Activated naive CD4-positive, alpha-beta T cell treated with anti-CD3 and anti-CD28 coated beads, Interleukin-2, amount 50 U/mL, for 72 hours (primary cell): ENCODE measurements at regions not wholly inside any gene's neighbourhood (a gene's known extent, or its start where the extent isn't known, plus 50 kb on each side); places are given as distances from the start of the nearest gene placed in this dataset.
"Not testable (repeated sequence)": the region's sequence is repeated elsewhere in the genome, so short reads cannot be mapped to it uniquely, and the experiment has no call there.

ENCODE experiments used
- ATAC-seq, 2 donors: fragments of 150-1000 bp; cut with Tn5 transposase; 2 replicates each; pipeline ENCODE4 v1.10.0; 2021; ENCODE audit warnings: mild to moderate bottlenecking in 2 of 2, moderate library complexity in 2 of 2
- DNase-seq, 2 donors: peaks; one replicate each; pipeline ENCODE4 v3.0.0; 2021 to 2022; ENCODE audit warnings: low spot score in 2 of 2
- H3K27ac Mint-ChIP-seq, 2 donors: one replicate each; pipeline ENCODE4 v1.8.0; 2022; ENCODE audit warnings: mild to moderate bottlenecking in 2 of 2, mixed read lengths in 2 of 2
- H3K36me3 Mint-ChIP-seq, 2 donors: one replicate each; pipeline ENCODE4 v1.8.0; 2022; ENCODE audit warnings: mixed read lengths in 2 of 2
- H3K9me3 Mint-ChIP-seq, 2 donors: one replicate each; pipeline ENCODE4 v1.8.0; 2022; ENCODE audit warnings: mixed read lengths in 2 of 2

DNA sequence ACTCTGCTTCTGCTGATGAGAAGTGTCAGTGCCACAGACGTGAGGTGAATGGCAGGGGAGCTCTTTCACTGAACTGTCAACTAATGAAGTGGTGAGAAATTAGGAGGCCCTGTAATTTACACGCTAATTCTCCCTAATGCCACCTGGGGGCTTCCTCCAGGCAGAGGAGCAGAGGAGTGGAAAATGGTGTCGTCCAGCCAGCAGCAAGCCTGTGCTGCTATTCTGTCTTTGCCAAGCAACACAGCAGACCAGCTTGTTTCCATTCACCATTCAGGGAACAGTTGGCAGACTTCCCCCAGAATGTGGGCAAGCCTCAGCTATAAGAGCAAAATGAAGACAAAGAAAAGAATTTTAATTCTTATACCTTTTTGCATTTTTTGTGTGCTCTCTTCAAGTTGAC, 245.2 kb upstream of the TET2 start:
- Mint-ChIP-seq H3K36me3 (peaks cover 8 to 14% of the 10 kb centered on the region in 2 donors), H3K9me3 (peaks cover 10 to 12% of the 10 kb centered on the region in 2 donors), H3K27ac (no peak overlapping the region)
- DNase-seq (no peak), ATAC-seq (no peak)

DNA sequence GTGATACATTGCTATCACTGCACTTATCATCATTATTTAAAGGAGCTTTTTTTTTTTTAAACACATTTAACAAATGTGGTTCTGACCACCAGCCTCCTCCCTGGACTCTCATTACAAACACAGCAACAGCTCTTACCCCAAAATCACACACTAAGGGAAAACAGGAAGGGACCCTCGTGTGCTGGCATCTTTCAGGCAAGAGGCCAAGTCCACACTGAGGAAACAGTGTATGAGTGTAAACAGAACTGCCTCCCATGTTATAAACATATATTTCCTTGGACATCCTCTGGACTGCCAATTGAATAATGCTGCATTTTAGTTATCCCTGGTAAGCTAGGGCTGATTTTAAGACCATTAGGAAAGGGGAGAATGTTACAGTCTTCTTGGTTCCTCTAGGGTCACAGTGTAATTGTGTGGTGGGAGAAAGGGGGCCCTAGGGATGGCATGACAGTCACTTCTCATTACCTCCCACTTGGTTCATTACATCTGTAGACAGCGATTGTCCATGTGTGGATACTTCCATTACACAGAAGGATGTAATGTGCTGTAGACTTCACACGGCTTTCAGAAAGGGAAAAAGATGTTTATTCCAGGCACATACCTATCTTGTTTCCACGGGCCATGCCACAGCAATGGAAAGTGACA, 244.6 kb upstream of the TET2 start:
- Mint-ChIP-seq H3K36me3 (peaks cover 8 to 14% of the 10 kb centered on the region in 2 donors), H3K27ac (no peak overlapping the region), H3K9me3 (peaks cover 10 to 12% of the 10 kb centered on the region in 2 donors)
- DNase-seq: no peak
- no peak for ATAC-seq

DNA sequence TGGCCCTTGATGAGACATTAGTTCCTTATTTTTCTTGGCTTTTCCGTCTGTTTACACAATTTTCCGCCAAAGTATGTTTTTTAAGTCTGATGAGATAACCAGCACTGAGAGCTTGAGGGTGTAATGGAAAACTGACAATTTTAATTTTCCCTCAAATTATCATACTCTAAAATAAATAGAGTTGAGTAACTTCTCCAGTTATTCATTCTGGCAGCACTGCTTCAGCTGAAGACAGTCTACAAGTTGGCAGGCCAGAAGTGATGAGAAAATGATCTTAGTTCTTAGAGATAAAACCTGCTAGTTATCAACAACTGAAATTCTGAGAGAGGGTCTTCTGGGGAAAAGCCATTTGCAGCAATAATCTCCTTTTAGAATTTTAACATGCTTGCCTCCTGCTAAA, 241.6 kb upstream of the TET2 start:
- Mint-ChIP-seq H3K27ac (no peak overlapping the region), H3K9me3 (no peaks in the 10 kb centered on the region), H3K36me3 (no peaks in the 10 kb centered on the region)
- ATAC-seq (no peak), DNase-seq (no peak)

DNA sequence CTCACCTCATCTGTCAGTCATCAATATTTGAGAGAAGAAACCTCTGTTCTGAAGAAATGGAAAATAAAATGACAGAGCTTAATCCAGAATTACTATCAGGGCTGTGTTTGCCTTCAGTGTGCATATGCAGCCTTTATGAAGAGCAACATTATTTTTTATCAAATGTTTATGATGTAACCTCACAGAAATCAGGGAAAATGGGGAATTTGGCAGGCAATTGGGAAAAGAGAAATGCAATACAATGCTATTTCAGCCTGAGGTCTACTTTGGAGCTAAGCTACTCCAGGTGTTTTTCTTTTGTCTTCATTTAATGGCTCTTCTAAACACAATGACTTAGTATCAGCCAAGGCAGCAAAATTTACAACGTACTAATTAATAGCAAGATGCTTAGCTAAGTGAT, 241.1 kb upstream of the TET2 start:
- H3K9me3 Mint-ChIP-seq: no peaks in the 10 kb centered on the region
- H3K36me3 Mint-ChIP-seq: no peaks in the 10 kb centered on the region
- ATAC-seq: no peak
- no peak overlapping the region for H3K27ac Mint-ChIP-seq
- no peak for DNase-seq

DNA sequence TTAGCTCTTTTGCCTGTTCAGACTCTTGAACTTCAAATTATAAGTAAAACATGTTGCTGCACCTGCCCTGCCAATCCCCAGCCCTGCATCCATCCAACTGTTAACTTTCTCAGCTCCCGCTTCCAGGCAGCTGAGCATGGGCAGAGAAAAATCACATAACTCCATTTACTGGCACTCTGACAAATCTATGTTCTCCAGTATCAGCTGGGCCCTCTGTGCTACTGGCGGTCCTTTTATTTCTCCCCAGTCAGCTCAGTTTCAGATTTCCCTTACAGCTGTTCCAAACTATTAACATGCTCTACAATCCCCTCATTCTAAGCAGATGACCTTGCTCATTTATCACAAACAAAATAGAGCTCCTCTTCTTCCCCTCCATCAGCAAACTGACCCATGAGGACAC, 240.4 kb upstream of the TET2 start:
- Mint-ChIP-seq H3K9me3 (no peaks in the 10 kb centered on the region), H3K27ac (no peak overlapping the region)

DNA sequence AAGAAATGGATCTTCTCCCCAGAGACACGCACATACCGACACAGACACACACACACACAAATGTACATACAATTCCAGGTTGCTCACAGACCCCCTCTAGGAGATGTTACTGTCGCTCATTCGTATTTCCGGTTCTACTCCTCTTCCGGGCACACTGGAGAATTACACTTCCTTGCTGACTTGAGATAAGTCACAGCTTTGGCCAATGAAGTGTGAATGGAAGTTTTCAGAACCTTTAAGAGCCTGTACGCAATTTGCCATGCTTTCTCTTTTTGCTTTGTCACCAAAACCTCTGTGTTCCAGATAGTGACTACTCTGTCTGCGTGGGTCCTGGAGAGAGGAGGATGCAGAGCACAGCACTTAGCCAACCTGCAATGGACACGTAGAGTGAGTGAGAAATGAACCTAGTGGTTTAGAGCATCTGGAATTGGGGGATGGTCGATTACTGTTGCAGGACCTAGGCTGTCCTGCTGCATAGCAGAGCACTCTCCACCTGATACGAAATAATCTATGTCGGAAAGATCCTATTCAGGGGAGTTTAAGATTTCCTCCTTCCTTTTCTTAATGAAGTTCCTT, 239.5 kb upstream of the TET2 start:
- ATAC-seq (no peak), DNase-seq (no peak)
- H3K36me3 Mint-ChIP-seq: no peaks in the 10 kb centered on the region
- H3K27ac Mint-ChIP-seq: no peak overlapping the region
- H3K9me3 Mint-ChIP-seq: peaks cover 0 to under 1% of the 10 kb centered on the region in 2 donors

More for the DNA sequence above, 240.4 kb upstream of the TET2 start:
- no peak for DNase-seq
- no peaks in the 10 kb centered on the region for H3K36me3 Mint-ChIP-seq
- no peak for ATAC-seq

DNA sequence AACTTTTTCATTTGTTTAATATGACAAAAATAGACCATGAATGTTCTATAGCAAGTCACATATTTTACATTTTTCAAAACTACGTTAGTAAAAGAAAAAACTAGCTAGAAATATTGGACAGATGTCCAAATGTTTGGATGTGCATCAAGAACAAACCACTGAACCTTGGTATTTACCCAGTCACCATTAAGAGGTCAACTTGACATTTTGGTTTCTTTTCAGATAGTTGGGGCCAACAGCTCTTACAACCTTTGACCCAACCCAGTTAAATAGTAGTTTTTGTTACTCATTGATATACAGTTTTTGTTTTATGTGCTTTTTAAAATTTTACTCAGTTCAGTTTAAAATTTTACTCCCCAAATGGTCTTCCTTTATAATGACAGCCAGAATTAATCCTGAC, 238.7 kb upstream of the TET2 start:
- Mint-ChIP-seq H3K36me3 (no peaks in the 10 kb centered on the region), H3K9me3 (peaks cover 2 to 4% of the 10 kb centered on the region in 2 donors), H3K27ac (no peak overlapping the region)
- ATAC-seq (no peak), DNase-seq (no peak)

DNA sequence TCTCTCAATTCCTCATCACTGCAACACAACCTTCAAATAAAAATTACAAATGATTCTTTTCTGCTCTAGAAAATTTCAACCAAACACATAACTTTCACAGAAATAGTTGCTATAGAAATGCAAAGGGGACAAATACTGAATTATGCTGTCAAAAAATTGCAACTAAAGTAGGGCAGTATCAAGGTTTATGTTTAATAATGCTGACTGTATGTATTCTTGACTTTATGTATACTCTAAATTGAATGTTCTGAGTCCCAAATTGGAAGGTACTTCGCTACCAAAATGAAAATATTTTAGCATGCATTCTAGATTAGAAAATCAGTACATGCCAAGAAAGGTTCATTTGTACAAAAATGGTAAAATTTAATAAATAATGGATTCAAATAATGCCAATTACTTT, 237.3 kb upstream of the TET2 start:
- H3K36me3 Mint-ChIP-seq: no peaks in the 10 kb centered on the region
- peaks cover 4% of the 10 kb centered on the region in 2 donors for H3K9me3 Mint-ChIP-seq
- ATAC-seq (no peak), DNase-seq (no peak)
- H3K27ac Mint-ChIP-seq: no peak overlapping the region

DNA sequence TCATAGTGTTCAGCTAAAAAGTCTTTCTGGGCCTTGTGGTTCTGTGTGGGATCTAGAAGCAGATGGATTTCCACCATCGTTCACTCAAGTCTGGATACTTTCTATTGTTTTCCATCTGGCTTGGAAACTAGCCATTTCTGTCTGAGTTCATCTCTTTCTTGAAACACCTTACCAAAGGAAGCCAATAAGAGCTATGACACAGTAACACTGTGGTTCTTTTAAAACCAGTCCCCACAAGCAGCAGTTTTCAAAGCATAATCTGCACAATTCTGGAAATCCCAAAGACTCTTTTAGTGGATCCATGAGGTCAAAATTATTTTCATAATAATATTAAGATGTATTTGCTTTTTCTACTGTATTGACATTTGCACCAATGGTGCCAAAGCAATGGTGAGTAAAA, 234.2 kb upstream of the TET2 start:
- H3K27ac Mint-ChIP-seq: no peak overlapping the region
- H3K36me3 Mint-ChIP-seq: no peaks in the 10 kb centered on the region
- peaks cover 4% of the 10 kb centered on the region in 2 donors for H3K9me3 Mint-ChIP-seq
- ATAC-seq: no peak
- DNase-seq: no peak

DNA sequence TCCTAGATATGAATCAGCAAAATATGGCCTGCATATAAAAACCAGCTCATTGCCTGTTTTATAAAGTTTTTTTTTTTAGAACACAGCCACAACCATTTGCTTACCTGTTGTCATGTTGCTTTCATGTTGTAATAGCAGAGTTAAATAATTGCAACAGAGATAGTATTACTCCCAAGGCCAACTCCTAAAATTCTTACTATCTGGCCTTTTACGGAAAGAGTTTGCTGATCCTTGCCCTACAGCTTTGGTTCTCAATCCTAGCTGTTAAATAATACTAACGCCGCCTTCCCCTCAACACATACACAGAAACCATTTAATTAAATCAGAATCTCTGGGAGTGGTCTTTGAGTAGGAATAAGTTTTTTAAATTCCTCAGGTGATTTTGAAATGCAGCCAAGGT, 231.3 kb upstream of the TET2 start:
- DNase-seq (no peak), ATAC-seq (no peak)
- no peaks in the 10 kb centered on the region for H3K36me3 Mint-ChIP-seq
- H3K27ac Mint-ChIP-seq: no peak overlapping the region
- peaks cover 4% of the 10 kb centered on the region in 2 donors for H3K9me3 Mint-ChIP-seq

DNA sequence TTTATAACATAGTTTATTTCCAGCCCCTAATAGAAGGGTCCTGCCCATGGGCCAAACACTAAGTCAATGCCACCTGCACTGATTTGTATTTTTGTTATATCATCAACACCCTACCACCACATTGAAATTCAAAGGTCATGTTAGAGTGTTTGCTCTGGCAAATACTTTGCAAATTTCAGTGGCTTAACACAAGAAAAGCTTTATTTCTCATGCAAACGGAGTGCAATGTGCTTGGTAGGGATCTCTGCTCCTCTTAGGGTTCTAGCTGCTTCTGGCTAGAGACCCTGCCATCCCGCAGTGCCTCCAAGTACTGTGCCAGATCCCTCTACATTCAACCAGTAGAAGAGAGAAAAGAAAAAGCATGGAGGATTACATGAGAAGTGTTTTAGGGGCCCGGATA, 230.8 kb upstream of the TET2 start:
- Mint-ChIP-seq H3K9me3 (peaks cover 4% of the 10 kb centered on the region in 2 donors), H3K36me3 (no peaks in the 10 kb centered on the region), H3K27ac (no peak overlapping the region)
- DNase-seq (no peak), ATAC-seq (no peak)

DNA sequence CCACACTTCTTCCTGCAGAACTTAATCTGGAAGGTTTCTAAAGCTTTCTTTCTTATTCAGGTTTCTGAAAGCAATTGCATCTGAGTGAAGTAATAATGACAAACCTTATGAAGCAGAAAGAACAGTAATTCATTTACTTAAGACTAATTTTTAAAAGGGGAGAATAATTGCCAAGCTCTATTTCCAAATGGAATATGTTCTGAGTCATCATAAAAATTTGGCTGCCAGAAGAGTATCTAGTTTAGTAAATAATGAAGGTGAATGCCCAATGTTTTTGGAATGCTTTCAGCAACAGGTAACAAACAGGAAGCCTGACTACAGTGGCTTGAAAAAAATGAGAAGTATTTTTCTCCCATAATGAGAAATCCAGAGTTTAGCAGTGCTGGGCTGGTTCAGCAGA, 227.3 kb upstream of the TET2 start:
- DNase-seq (no peak), ATAC-seq (no peak)
- no peaks in the 10 kb centered on the region for H3K9me3 Mint-ChIP-seq

DNA sequence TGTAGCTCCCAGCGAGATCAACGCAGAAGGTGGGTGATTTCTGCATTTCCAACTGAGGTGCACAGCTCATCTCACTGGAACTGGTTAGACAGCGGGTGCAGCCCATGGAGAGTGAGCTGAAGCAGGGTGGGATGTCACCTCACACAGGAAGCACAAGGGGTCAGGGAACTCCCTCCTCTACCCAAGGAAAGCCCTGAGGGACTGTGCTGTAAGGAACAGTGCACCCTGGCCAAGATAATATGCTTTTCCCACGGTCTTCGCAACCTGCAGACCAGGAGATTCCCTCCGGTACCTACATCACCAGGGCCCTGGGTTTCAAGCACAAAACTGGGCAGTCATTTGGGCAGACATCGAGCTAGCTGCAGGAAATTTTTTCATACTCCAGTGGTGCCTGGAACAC, 216.4 kb upstream of the TET2 start:
- Mint-ChIP-seq H3K9me3 (peaks cover 13 to 16% of the 10 kb centered on the region in 2 donors), H3K36me3 (peaks cover 11 to 30% of the 10 kb centered on the region in 2 donors), H3K27ac (no peak overlapping the region)
- DNase-seq: no peak
- ATAC-seq: no peak

More for the DNA sequence above, 227.3 kb upstream of the TET2 start:
- no peaks in the 10 kb centered on the region for H3K36me3 Mint-ChIP-seq
- no peak overlapping the region for H3K27ac Mint-ChIP-seq

DNA sequence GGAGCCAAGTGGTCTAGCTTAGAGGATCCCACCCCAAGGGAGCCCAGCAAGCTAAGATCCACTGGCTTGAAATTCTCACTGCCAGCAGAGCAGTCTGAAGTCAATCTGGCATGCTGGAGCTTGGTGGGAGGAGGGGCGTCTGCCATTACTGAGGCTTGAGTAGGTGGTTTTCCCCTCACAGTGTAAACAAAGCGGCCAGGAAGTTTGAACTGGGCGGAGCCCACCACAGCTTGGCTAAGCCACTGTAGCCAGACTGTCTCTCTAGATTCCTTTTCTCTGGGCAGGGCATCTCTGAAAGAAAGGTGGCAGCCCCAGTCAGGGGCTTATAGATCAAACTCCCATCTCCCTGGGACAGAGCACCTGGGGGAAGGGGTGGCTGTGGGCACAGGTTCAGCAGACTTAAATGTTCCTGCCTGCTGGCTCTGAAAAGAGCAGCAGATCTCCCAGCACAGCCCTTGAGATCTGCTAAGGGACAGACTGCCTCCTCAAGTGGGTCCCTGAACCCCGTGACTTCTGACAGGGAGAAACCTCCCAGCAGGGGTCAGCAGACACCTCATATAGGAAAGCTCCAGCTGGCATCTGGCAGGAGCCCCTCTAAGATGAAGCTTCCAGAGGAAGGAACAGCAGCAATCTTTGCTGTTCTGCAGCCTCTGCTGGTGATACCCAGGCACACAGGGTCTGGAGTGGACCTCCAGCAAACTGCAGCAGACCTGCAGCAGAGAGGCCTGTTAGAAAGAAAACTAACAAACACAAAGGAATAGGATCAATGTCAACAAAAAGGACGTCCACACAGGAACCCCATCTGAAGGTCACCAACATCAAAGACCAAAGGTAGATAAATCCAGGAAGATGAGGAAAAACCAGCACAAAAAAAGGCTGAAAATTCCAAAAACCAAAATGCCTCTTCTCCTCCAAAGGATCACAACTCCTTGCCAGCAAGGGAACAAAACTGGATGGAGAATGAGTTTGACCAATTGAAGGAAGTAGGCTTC, 215.6 kb upstream of the TET2 start:
- peak in 1 of 2 donors; percentile 7 for DNase-seq
- peaks cover 11 to 30% of the 10 kb centered on the region in 2 donors for H3K36me3 Mint-ChIP-seq
- peaks cover 13 to 16% of the 10 kb centered on the region in 2 donors for H3K9me3 Mint-ChIP-seq
- peak overlapping the region in 1 of 2 donors; percentile 45 for H3K27ac Mint-ChIP-seq
- ATAC-seq: not testable (repeated sequence)

DNA sequence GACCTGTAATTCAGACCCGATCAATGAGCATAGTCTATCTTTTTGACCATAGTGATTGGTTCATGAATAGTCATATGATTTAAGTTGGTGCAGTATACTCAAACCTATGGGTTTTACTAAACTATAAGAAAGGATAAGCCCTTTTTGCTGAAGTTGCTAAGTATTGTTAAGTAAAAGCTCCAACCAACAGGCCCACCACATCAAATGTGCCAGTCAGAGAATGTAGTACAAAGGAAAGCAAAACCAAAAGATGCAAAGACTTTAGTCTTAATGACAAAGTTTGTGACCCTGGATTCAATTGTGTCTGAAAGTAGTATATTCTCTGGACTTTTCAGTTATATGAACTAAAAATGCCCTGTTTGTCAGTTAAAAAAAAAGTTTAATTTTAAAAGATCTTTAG, 208.1 kb upstream of the TET2 start:
- Mint-ChIP-seq H3K9me3 (peaks cover 4 to 6% of the 10 kb centered on the region in 2 donors), H3K36me3 (peaks cover 0 to 13% of the 10 kb centered on the region in 2 donors), H3K27ac (no peak overlapping the region)
- ATAC-seq: peak; percentile 29 to 57
- DNase-seq: no peak

DNA sequence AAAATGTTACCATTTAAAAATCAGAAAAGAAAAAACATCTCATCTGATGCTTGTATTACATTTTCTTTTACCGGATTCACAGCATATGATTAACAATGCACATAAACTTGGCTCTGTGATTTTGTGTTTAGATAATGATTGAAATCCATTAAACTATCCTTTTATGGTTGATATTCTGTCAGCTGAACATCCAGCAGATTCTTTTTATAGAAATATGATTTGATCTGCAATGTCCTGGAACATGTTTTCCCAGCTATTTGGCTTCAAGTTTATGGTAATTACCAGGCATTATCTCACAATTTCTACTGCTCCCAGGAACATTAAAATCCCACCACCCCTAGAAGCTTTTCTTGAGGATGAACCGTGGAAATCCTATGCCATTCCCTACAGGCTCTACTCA, 205.7 kb upstream of the TET2 start:
- no peaks in the 10 kb centered on the region for H3K36me3 Mint-ChIP-seq
- DNase-seq: no peak
- H3K9me3 Mint-ChIP-seq: no peaks in the 10 kb centered on the region
- no peak overlapping the region for H3K27ac Mint-ChIP-seq
- no peak for ATAC-seq

DNA sequence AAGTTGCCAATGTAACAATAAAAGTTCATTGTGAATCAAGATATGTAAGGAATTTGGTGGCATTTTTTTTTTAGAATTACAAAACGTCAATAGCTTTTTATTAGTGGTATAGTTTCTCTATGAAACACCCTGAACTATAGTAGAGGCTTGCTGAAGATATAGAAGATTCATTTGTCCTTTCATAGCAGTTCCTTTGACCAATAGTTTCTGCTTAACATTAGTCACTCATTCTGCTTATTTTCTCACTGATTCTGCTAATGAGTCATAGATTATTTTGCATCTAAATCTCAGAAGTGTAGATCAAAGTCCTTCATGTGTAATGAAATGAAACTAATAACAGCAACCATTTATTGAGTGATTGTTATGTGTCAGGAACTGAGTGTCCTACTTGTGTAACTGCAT, 205.0 kb upstream of the TET2 start:
- ATAC-seq (peak in 1 of 2 donors; percentile 63), DNase-seq (no peak)
- Mint-ChIP-seq H3K36me3 (no peaks in the 10 kb centered on the region), H3K27ac (no peak overlapping the region), H3K9me3 (no peaks in the 10 kb centered on the region)
